ENCODE measurements at regions not wholly inside any gene's neighbourhood (a gene's known extent, or its start where the extent isn't known, plus 50 kb on each side); places are given as distances from the start of the nearest gene placed in this dataset.

GRCh38 chr3:148642616-148643015, 55.1 kb upstream of the AGTR1 start:
- DNase-seq (ENCODE audit: low spot score): no peak

- no peak for DNase-seq (ENCODE audit: low spot score)
These were observed 54.3 kb upstream of the AGTR1 start for GRCh38 chr3:148643389-148643840.

GRCh38 chr3:148646126-148646665, 51.5 kb upstream of the AGTR1 start:
- no peak for DNase-seq (ENCODE audit: low spot score)
